ENCODE measurements at regions not wholly inside any gene's neighbourhood (a gene's known extent, or its start where the extent isn't known, plus 50 kb on each side); places are given as distances from the start of the nearest gene placed in this dataset.

- no peak for TF ChIP-seq FOXM1 (IDR thresholded peaks at IDR 0.05; ENCODE audit: borderline replicate concordance)
- no peak for TF ChIP-seq BHLHE40 (IDR thresholded peaks at IDR 0.05; ENCODE audit: borderline replicate concordance)
- TF ChIP-seq ZNF384 (IDR thresholded peaks at IDR 0.05), result no peak
- TF ChIP-seq HDGF (IDR thresholded peaks at IDR 0.05; ENCODE audit: borderline replicate concordance), result no peak
- no peak for TF ChIP-seq TARDBP (IDR thresholded peaks at IDR 0.05)
- TF ChIP-seq SUZ12 (IDR thresholded peaks at IDR 0.05), result no peak
- no peak for TF ChIP-seq SP1 (IDR thresholded peaks at IDR 0.05)
- TF ChIP-seq CTBP1 (IDR thresholded peaks at IDR 0.05; ENCODE audit: borderline replicate concordance), result no peak
- no peak for TF ChIP-seq FOXA1 (IDR thresholded peaks at IDR 0.05)
- TF ChIP-seq L3MBTL2 (conservative IDR thresholded peaks at IDR 0.05), result no peak
- no peak for TF ChIP-seq PKNOX1 (IDR thresholded peaks at IDR 0.05)
- TF ChIP-seq ELF4 (IDR thresholded peaks at IDR 0.05), result no peak
- TF ChIP-seq ARNT (IDR thresholded peaks at IDR 0.05), result no peak
- TF ChIP-seq FOXK2 (IDR thresholded peaks at IDR 0.05), result no peak
These were observed 471.0 kb downstream of the ZPLD1 start for GRCh38 chr3:102905811-102906210.

Measured in HEK293T (cell line).